HG03103 (cell line): ENCODE measurements at regions not wholly inside any gene's neighbourhood (a gene's known extent, or its start where the extent isn't known, plus 50 kb on each side); places are given as distances from the start of the nearest gene placed in this dataset.
"Not testable (repeated sequence)": the region's sequence is repeated elsewhere in the genome, so short reads cannot be mapped to it uniquely, and the experiment has no call there.

Experiments
- ATAC-seq: cut with Tn5 transposase; IDR thresholded peaks from one replicate; pipeline ENCODE4 v1.9.1; 2021; ENCODE audit warnings: low read depth; ENCODE audit not compliant: unreplicated experiment

DNA sequence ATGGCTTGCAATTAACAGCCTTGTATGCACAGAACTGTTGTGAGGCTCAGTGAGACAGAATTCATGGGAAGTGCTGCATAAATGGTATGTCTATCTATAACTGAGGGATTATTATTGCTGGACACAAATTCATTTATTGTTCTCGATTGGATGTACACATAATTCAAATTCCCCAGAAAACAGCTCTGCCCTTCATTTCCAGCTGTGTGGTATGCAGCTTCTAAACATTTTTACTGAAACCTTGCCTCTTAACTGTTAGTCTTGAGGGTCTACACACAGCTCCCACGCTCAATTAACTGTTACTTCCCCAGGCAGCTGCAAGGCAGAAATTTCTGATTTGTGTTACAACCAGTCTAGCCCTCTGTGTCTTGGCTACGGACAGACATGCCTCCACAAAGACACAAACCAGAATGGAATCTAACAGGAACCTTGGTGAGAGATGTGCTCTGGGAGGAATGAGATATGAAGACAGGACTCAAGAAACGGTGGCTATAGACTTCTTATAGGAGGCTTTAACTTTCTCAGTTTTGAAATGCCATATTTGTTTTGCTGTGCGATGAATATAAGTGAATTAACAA lies 139.7 kb upstream of the TBL1XR1 start:
- ATAC-seq, result no peak

DNA sequence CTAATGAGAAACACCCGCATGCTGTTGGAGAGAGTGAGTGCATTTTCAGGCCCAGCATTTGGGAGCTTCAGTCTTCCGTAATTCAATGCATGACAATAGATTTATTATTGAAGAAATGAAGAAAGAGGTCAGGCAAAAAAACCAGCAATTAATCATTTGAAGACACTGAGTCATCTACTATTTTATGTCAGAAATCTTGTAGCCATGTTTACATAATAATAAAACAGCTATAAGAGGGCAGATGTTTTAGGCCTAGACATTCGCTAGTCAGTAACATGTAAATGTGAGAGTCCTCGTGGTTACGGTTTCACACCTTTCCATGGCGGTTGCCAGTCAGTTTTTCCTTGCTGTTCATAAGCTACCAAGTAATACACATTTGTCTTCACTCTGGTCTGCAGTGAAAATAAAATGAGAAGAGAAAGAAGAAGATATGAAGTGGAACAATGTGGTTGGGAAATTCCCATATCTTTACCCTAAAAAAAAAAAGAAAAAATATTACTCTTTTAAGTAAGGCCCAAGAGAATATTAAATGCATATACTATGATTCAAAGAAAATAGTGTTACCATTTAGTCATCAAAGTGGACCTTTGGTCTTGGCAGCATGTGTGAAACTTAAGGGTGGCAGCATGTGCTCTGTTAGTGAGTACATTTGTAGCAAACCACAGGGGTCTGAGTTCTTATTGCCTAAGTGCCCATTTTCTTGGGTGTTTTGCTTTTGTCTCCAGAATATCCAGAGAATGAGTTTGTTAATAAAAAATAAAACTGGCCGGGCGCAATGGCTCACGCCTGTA lies 140.5 kb upstream of the TBL1XR1 start:
- ATAC-seq, result peak; percentile 62

DNA sequence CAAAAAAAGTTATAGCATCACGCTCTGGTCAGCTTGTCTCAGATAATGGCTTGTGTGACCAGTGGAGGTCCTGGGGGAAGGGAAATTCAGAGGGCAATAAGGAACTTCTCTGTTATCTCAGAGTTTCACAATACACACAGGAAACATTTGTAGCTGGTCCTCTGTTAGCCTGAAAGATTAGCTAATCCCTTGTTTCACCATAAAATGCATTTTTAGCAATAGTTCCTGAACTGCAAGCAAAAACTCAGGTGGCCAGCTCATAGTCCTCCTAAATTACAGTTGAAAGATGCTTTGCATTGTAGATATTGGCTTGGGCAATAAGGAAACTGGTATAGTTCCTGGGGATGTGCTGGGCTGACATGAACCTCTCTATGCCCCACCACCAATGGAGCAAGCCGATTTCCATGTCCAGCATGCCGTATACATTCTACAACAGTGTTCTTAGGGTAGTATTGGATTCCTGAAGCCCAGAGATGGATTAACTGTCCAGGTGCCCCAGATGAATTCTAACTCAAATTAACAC lies 141.5 kb upstream of the TBL1XR1 start:
- peak; percentile 40 for ATAC-seq

DNA sequence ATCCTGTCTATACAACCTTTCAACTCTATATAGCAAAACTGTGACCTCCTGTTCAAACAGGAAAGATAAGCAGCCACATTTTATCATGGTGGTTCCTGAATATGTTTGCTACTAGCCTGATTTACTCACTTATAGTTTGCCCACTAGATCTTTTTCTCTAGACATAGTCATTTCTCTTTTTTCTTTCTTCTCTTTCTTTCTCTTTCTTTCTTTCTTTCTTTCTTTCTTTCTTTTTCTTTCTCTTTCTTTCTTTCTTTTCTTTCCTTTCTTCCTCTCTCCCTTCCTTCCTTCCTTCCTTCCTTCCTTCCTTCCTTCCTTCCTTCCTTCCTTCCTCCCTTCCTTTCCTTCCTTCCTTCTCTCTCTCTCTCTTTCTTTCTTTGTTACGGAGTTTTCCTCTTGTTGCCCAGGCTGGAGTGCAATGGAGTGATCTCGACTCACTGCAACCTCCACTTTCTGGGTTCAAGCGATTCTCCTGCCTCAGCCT lies 142.0 kb upstream of the TBL1XR1 start:
- peak; percentile 13 for ATAC-seq

DNA sequence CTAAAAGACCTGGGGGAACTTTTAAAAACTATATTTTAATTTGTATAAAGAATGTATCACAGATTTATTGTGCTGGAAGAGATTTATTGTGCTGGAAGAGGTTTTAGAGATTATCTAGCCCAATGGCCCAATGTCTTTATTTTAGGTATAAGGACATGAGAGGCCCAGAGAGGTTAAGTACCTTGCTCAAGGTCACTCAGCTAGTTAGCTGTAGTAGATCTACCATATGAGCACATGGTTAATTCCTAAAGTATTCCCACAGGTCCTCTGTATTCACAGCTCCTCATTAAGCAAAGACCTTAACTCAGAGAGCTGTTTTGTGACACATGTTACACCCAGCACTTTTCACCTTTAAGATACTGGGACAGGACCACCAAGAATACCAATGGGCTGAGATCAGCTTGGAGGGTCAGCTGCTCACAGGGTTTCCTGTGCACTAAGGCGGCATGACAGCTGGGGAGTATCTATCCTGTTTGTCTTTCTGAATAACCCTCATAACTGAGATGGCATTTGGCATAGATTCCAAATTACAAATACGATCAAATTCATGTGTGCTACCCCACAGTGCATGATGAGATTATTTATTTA lies 143.1 kb upstream of the TBL1XR1 start:
- no peak for ATAC-seq

DNA sequence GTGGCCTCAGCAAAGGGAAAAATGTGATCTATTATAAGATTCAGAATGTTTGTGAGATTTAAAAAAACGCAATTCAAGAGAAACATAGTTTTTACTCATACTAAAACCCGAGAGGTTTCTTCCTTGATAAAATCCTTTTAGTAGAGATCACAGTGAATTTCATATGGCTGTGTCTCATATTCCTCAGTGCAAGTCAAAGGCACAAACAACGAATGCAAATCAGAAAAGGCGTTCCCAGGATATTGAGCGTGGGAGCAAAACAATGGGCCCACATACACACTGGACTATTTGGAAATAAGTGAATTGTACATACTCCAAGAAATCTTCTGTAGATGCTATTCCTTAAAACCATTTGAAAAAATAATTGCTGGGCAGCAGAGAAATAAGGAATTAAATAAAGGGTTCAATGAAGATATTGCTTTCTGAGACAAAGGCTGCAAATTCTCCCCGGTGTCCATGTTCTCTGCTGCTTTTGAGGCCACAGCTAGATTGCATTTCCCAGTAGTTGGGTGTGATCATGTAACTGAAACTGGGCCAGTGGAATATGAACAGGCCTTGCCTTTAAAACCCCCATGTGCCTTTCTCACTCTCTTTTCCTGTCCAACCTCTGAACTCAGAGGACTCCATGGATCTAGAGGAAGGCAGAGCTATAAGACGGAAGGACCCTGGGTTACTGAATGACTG lies 144.6 kb upstream of the TBL1XR1 start:
- ATAC-seq, result no peak

DNA sequence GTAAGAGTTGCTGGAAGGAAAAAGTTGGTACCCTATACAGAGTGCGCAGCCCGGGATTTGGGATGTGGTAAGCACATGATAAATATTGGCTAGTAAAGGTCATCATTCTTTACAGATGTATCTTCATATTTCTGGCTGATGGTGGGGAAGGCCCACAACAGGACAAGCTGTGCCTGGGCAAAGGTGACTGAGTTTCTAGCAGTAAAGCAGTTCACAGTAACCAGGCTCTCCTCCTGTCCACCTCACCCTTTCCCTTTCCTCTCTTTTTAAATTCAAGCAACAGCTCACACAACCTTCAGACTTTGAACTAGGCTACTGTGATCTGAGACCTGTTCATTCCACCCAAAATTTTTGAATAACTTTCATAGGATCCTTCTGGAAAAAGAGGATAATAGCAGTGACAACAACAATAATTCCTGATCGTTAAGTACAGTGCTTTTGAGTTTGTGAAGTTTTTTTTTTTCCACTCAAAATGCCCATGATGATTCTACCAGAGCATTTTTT lies 145.9 kb upstream of the TBL1XR1 start:
- ATAC-seq, result no peak

DNA sequence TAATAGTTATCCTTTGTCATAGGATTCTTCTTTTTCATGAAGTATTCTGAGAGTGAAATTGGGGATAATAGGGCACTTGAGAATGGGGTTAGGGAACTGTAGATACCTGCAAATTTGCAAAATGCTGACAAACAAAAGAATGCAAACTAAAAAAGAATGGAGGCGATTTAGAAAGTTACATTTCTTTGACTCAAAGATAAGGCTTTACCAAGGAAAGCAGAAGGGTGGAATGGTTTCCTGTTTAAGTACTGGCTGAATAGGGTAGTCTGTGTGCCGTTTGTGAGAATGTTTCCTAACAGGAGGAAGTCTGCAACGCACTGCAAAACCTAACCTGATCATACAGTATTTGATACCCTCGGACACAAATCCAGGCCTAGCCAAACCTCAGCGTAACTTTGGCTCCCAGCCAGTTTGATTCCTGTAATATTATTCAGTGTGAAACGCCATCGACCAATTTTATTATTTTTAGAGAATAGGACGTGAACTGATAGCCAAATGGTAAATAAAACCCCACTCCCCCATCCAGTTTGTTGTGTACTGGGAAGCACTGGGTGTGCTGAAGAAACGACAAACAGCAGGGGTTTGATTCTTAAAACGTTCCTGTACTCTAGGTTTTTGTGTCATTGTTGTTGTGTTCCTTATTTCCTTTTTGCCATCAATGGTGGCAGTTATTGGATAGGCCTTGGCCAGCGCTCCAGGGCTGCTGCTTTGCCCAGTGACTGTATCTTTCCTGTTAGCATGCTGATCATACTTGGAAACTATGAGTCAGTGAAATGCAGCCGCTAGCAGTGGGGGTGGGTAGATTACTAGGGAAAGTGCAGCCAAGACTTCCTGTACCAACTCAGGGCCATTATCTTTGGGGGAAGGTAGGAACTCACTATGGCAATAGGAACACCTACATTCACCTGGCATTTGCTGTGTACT lies 148.0 kb upstream of the TBL1XR1 start:
- ATAC-seq, result no peak

DNA sequence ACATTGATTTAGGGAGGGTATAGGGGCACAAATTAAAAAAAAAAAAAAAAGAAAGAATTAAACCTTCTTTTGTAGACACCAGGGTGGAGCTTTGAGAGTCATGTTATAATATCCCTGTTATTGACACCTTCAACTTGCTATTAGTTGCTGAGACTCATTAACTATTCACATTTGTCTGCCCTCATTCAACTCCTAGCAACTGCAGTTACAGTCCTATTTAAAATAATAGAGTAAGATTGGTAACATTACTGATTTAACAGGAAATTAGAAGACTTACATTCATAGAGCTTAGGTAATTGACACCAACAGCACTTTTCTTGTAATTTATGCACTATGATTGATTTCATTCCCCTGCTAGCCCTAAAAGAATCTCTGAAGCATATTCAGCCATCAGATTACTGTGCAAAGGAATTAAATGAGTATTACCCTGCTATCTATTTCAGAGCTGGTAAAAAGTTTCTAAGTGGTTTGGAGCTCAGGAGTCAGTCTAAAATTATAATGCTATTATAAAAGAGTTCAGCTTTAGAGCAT lies 148.8 kb upstream of the TBL1XR1 start:
- ATAC-seq, result no peak

DNA sequence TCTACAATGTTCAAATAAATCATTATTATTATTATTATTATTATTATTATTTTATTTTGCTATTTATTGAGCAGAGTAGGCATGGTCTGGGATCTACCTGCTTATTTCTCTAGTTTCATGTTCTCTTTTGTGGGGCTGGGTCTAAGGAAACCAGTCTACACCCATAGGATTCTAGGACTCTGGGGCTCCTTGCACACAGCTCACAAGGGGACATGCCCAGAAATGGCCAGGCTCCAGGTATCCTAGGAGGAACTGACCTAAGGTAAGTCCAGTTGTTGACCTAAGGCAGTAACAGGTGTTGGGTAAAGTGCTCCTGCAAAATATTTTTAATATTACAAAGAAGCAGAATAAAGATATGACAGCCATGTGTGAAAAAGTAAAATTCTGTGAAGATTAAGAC lies 149.6 kb upstream of the TBL1XR1 start:
- no peak for ATAC-seq

DNA sequence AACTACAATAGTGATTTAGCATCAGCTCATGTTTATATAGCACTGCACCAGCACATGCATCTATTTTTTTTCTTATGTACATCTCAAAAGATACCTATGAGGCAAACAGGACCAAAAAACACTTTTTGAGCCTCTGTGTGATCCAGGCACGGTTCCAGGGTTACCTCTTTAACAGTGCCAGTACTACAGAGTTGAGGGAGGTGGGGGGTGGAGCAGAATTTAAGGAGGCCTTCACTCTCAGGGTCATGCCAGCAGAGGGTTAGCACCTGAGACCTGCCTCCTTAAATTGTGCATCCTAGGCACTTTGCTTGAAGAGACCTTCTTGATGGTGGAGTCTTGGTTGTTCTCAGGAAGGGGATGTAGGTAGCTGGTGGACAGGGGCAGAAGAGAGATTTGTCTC lies 150.3 kb upstream of the TBL1XR1 start:
- ATAC-seq, result no peak

DNA sequence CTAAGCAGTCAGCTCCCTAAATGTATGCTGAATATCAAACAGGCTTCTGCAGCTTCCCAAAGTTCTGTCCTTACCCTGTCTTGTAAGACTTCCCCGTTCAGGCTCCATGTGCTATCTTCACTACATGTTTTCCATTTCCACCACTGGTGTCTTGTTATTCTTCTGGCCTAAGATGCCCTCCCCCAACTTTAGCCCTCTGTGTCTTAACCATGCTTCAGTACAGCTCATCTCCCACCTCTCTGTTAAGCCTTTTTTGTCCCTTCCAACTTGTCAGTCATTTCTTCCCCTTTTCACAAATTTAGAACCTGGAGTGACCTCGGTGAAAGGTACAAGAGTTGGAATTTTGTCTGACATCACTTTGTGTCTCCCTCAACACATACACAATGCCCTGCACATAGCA lies 151.7 kb upstream of the TBL1XR1 start:
- ATAC-seq, result no peak

DNA sequence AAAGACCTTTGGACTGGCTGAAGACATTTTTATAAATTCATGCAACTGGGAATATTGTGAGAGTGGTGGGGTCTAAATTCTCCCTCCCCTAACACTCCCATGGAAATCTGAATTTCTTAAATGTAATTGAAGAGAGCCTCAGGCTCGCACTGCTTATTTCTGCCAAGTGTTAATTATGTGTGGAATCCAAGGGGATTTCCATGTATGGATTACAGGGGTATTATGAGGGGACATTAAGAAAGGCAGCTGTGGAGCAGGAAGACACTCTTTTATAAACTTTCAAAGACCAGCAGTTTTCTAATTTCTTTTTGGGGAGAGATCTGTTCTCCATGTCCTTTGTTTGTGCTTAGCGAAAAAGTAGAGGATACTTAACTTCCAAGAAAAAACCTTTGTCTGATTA lies 152.1 kb upstream of the TBL1XR1 start:
- ATAC-seq, result no peak

DNA sequence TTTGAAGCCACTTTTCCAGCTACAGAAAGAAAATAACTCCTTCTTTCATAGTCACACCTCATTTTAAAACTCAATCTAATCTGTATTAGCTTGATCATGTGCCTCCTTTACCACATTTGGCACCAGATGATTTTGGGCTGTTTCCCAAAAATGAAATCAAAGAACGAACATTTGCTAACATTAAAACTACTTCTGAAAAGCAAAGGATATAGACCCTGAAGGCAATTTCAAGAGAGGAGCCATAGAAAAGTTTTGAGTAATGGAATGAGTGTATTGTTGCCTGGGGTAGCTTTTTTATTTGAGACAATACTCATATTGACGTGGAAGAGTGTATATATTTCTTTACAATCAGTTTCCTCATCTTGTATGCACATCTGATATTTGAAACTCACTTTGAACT lies 152.8 kb upstream of the TBL1XR1 start:
- ATAC-seq, result no peak

DNA sequence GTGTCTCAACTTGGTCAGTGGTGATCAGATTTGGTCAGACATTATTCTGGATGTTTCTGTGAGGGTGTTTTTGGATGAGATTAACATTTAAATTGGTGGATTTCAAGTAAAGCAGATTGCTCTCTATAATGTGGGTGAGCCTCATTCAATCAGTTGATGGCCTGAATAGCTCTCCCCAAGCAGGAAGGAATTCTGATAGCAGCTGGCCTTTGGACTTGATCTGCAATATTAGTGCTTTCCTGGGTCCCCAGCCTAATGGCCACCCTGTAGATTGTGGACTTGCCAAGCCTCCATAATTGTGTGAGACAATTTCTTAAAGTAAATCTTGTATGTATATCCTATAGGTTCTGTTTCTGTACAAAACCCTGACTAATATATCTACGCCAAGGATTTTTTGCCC lies 153.9 kb upstream of the TBL1XR1 start:
- ATAC-seq, result no peak

DNA sequence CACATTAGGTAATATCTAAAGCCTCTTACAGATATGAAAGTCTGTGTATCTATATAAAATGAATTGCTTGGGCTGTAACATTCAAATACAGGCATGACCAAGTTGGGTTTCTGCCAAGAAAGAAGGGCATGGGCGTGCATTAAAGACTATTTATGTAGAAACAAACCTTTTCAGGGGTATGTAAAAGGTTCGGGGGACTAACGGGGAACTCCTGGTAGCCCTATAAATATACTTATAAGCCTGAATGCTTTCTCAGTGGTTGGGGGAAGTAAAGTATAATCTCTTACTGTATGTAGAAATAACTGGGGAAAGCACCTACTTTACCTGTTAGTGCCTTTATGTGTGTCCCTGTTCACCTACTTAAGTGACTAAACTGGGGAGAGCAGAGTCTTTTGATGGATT lies 154.5 kb upstream of the TBL1XR1 start:
- ATAC-seq, result peak; percentile 96

DNA sequence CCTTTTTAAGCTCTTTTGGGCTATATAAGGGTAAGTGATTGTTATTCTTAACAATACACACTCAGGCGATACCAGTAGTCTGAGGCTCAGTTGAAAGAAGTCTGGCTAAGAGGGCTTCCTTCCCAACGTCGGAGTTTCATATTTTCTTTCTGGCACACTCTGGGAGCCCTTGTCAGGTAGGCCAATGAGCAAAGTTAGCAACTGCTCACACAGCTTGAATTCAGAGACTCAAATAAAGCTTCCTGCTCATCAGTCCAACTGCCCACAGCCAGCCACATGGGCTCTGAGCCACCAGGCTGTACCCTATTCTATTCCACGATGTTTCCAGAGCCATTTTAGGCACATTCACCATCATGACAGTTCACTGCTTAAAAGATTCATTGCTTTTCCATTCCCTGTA lies 155.1 kb upstream of the TBL1XR1 start:
- ATAC-seq, result no peak

DNA sequence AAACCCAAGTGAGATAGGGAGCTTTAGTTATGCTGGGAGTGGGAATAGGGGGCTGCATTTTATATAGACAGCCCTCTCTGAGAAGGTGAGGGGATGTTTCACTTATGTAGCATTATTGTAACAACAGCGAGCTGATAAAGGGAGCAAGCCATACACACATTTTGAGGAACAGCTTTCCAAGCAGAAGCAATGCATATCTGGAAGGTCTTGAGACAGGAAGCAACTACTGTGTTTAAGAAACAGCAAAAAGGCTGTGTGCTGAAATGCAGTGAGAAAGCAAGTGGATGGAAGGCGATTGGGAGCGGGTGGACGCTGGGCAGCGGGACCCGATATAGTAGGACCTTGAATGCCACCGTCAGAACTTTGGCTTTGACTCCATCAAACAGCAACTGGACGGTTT lies 155.9 kb upstream of the TBL1XR1 start:
- no peak for ATAC-seq

DNA sequence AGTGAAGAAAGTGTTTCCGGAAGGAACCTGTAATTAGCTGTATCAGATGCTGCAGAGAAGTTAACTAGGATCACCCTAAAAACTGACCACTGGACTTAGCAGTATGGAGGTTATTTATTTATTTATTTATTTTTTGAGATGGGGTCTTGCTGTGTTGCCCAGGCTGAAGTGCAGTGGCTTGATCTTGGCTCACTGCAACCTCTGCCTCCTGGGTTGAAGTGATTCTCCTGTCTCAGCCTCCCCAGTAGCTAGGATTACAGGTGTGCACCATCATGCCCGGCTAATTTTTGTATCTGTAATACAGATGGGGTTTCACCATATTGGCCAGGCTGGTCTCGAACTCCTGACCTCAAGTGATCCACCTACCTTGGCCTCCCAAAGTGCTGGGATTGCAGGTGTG lies 156.6 kb upstream of the TBL1XR1 start:
- not testable (repeated sequence) for ATAC-seq

DNA sequence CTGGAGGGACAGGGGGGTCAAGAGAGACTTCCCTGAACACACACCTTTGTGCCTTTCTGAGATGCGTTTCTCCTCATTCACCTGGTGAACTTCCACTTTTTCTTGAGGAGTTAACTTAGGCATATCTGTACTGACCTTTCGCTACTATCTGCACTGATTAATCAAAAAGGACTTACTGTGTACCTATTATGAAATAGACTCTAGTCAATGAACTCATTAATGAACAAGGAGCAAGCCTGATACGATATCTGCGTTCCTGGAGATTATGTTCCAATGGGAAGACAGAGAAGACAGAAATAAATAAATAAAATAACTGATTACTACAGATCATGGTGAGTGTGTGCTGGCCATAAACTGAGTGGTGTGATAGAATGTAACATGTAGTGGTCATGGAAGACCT lies 157.2 kb upstream of the TBL1XR1 start:
- ATAC-seq, result no peak
